Effector memory CD8-positive, alpha-beta T cell (primary cell): ENCODE measurements at regions not wholly inside any gene's neighbourhood (a gene's known extent, or its start where the extent isn't known, plus 50 kb on each side); places are given as distances from the start of the nearest gene placed in this dataset.
A peak's percentile ranks its signal among the peaks of the same experiment; 100 is the strongest.
"Not testable (repeated sequence)": the region's sequence is repeated elsewhere in the genome, so short reads cannot be mapped to it uniquely, and the experiment has no call there.

Experiments
- ATAC-seq: fragments of 150-1000 bp; cut with Tn5 transposase; replicated peaks from 2 replicates; pipeline ENCODE4 v1.10.0; 2021; ENCODE audit warnings: mild to moderate bottlenecking, moderate library complexity
- DNase-seq, 3 experiments: peaks; one replicate each; pipeline ENCODE4 v3.0.0; 2021
- H3K27ac Mint-ChIP-seq, 2 donors: one replicate each; pipeline ENCODE4 v1.8.0; 2022; ENCODE audit warnings: mild to moderate bottlenecking in 2 of 2, mixed read lengths in 2 of 2, moderate library complexity in 2 of 2
- H3K27me3 Mint-ChIP-seq, 2 donors: one replicate each; pipeline ENCODE4 v1.8.0; 2022; ENCODE audit warnings: mixed read lengths in 2 of 2
- H3K36me3 Mint-ChIP-seq: one replicate; pipeline ENCODE4 v1.8.0; 2022; ENCODE audit warnings: mild to moderate bottlenecking, moderate library complexity, mixed read lengths; ENCODE audit not compliant: insufficient read depth
- H3K4me1 Mint-ChIP-seq, 2 donors: one replicate each; pipeline ENCODE4 v1.8.0; 2022; ENCODE audit warnings: low read depth in 2 of 2, mixed read lengths in 2 of 2
- H3K4me3 Mint-ChIP-seq, 2 donors: one replicate each; pipeline ENCODE4 v1.8.0; 2022; ENCODE audit warnings: mild to moderate bottlenecking in 2 of 2, mixed read lengths in 2 of 2, moderate library complexity in 2 of 2
- H3K9me3 Mint-ChIP-seq, 2 donors: one replicate each; pipeline ENCODE4 v1.8.0; 2022; ENCODE audit warnings: mixed read lengths in 2 of 2

- Mint-ChIP-seq H3K27me3 (no peaks in the 10 kb centered on the region), H3K4me1 (peaks cover 0 to 3% of the 10 kb centered on the region in 2 donors), H3K36me3 (no peaks in the 10 kb centered on the region), H3K9me3 (peaks cover 0 to 2% of the 10 kb centered on the region in 2 donors), H3K4me3 (no peak overlapping the region), H3K27ac (no peak overlapping the region)
- ATAC-seq (no peak), DNase-seq (no peak)
Measured at GRCh38 chr2:18976168-18976961, 382.1 kb downstream of the OSR1 start.

- Mint-ChIP-seq H3K9me3 (peaks cover 0 to 2% of the 10 kb centered on the region in 2 donors), H3K4me1 (peaks cover 0 to 3% of the 10 kb centered on the region in 2 donors), H3K27me3 (no peaks in the 10 kb centered on the region), H3K27ac (no peak overlapping the region), H3K36me3 (no peaks in the 10 kb centered on the region), H3K4me3 (no peak overlapping the region)
- no peak for DNase-seq
- no peak for ATAC-seq
Measured at GRCh38 chr2:18975506-18976167, 382.8 kb downstream of the OSR1 start.

GRCh38 chr2:18971628-18972027 lies 382.3 kb upstream of the NT5C1B start:
- DNase-seq (no peak), ATAC-seq (no peak)
- Mint-ChIP-seq H3K36me3 (no peaks in the 10 kb centered on the region), H3K27me3 (no peaks in the 10 kb centered on the region), H3K4me3 (no peak overlapping the region), H3K9me3 (peaks cover 0 to 7% of the 10 kb centered on the region in 2 donors), H3K4me1 (peaks cover 0 to 3% of the 10 kb centered on the region in 2 donors), H3K27ac (no peak overlapping the region)

GRCh38 chr2:18971069-18971378 lies 381.7 kb upstream of the NT5C1B start:
- Mint-ChIP-seq H3K9me3 (peaks cover 0 to 7% of the 10 kb centered on the region in 2 donors), H3K4me3 (no peak overlapping the region), H3K4me1 (no peaks in the 10 kb centered on the region), H3K27ac (no peak overlapping the region), H3K27me3 (no peaks in the 10 kb centered on the region), H3K36me3 (no peaks in the 10 kb centered on the region)
- no peak for ATAC-seq
- no peak for DNase-seq

- DNase-seq (no peak), ATAC-seq (no peak)
- H3K27ac Mint-ChIP-seq, result no peak overlapping the region
- no peaks in the 10 kb centered on the region for H3K4me1 Mint-ChIP-seq
- H3K9me3 Mint-ChIP-seq, result peaks cover 0 to 7% of the 10 kb centered on the region in 2 donors
- no peaks in the 10 kb centered on the region for H3K36me3 Mint-ChIP-seq
- H3K4me3 Mint-ChIP-seq, result no peak overlapping the region
- H3K27me3 Mint-ChIP-seq, result no peaks in the 10 kb centered on the region
Measured at GRCh38 chr2:18966131-18966530, 376.8 kb upstream of the NT5C1B start.

GRCh38 chr2:18963739-18964256 lies 374.4 kb upstream of the NT5C1B start:
- DNase-seq, ATAC-seq, H3K9me3 Mint-ChIP-seq, H3K27me3 Mint-ChIP-seq, H3K4me3 Mint-ChIP-seq, H3K36me3 Mint-ChIP-seq, H3K4me1 Mint-ChIP-seq, H3K27ac Mint-ChIP-seq: not testable (repeated sequence)

- no peaks in the 10 kb centered on the region for H3K9me3 Mint-ChIP-seq
- H3K4me3 Mint-ChIP-seq, result no peak overlapping the region
- ATAC-seq (no peak), DNase-seq (no peak)
- H3K4me1 Mint-ChIP-seq, result no peaks in the 10 kb centered on the region
- no peaks in the 10 kb centered on the region for H3K27me3 Mint-ChIP-seq
- H3K27ac Mint-ChIP-seq, result no peak overlapping the region
- H3K36me3 Mint-ChIP-seq, result no peaks in the 10 kb centered on the region
Measured at GRCh38 chr2:18961991-18962421, 372.6 kb upstream of the NT5C1B start.

GRCh38 chr2:18959952-18960717 lies 370.8 kb upstream of the NT5C1B start:
- no peak for DNase-seq
- Mint-ChIP-seq H3K27me3 (no peaks in the 10 kb centered on the region), H3K27ac (no peak overlapping the region), H3K36me3 (no peaks in the 10 kb centered on the region), H3K9me3 (no peaks in the 10 kb centered on the region), H3K4me3 (no peak overlapping the region), H3K4me1 (no peaks in the 10 kb centered on the region)
- ATAC-seq, result no peak

- Mint-ChIP-seq H3K4me1 (no peaks in the 10 kb centered on the region), H3K9me3 (no peaks in the 10 kb centered on the region), H3K36me3 (no peaks in the 10 kb centered on the region), H3K4me3 (no peak overlapping the region), H3K27me3 (no peaks in the 10 kb centered on the region), H3K27ac (no peak overlapping the region)
- ATAC-seq, result no peak
- DNase-seq, result no peak
Measured at GRCh38 chr2:18959200-18959599, 369.8 kb upstream of the NT5C1B start.

- Mint-ChIP-seq H3K4me1 (no peaks in the 10 kb centered on the region), H3K36me3 (no peaks in the 10 kb centered on the region), H3K27me3 (no peaks in the 10 kb centered on the region), H3K4me3 (no peak overlapping the region), H3K9me3 (no peaks in the 10 kb centered on the region), H3K27ac (no peak overlapping the region)
- ATAC-seq, result no peak
- DNase-seq, result no peak
Measured at GRCh38 chr2:18957909-18958308, 368.5 kb upstream of the NT5C1B start.

GRCh38 chr2:18950361-18950851 lies 361.0 kb upstream of the NT5C1B start:
- no peaks in the 10 kb centered on the region for H3K36me3 Mint-ChIP-seq
- no peak overlapping the region for H3K27ac Mint-ChIP-seq
- DNase-seq, result no peak
- H3K4me1 Mint-ChIP-seq, result no peaks in the 10 kb centered on the region
- H3K9me3 Mint-ChIP-seq, result no peaks in the 10 kb centered on the region
- no peak for ATAC-seq
- H3K27me3 Mint-ChIP-seq, result no peaks in the 10 kb centered on the region
- H3K4me3 Mint-ChIP-seq, result no peak overlapping the region

- H3K4me1 Mint-ChIP-seq, result no peaks in the 10 kb centered on the region
- no peak for ATAC-seq
- no peaks in the 10 kb centered on the region for H3K9me3 Mint-ChIP-seq
- DNase-seq, result no peak
- no peaks in the 10 kb centered on the region for H3K36me3 Mint-ChIP-seq
- no peaks in the 10 kb centered on the region for H3K27me3 Mint-ChIP-seq
- H3K4me3 Mint-ChIP-seq, result no peak overlapping the region
- no peak overlapping the region for H3K27ac Mint-ChIP-seq
Measured at GRCh38 chr2:18949871-18950270, 360.5 kb upstream of the NT5C1B start.

- no peaks in the 10 kb centered on the region for H3K9me3 Mint-ChIP-seq
- H3K36me3 Mint-ChIP-seq, result no peaks in the 10 kb centered on the region
- peak overlapping the region in 1 of 2 donors; percentile 19 for H3K27ac Mint-ChIP-seq
- DNase-seq (no peak), ATAC-seq (no peak)
- no peak overlapping the region for H3K4me3 Mint-ChIP-seq
- no peaks in the 10 kb centered on the region for H3K27me3 Mint-ChIP-seq
- H3K4me1 Mint-ChIP-seq, result no peaks in the 10 kb centered on the region
Measured at GRCh38 chr2:18940184-18940583, 350.8 kb upstream of the NT5C1B start.
